Left colon (tissue), 2 donors: ENCODE measurements at regions not wholly inside any gene's neighbourhood (a gene's known extent, or its start where the extent isn't known, plus 50 kb on each side); places are given as distances from the start of the nearest gene placed in this dataset.
A peak's percentile ranks its signal among the peaks of the same experiment; 100 is the strongest.
"Not testable (repeated sequence)": the region's sequence is repeated elsewhere in the genome, so short reads cannot be mapped to it uniquely, and the experiment has no call there.

Experiments
- ATAC-seq: fragments of 200-7000 bp; cut with Tn5 transposase; one replicate; pipeline ENCODE4 v1.9.1; 2020; ENCODE audit warnings: mild to moderate bottlenecking, moderate library complexity
- DNase-seq, 2 donors: peaks; one replicate each; pipeline ENCODE4 v3.0.0-alpha.2; 2020
- intact Hi-C, 2 donors: fragments of 100-400 bp; cut with DNase I in 1 of 2; cut with micrococcal nuclease in 1 of 2; formaldehyde crosslinking; loops; one replicate each; pipeline versions ENCODE4 v1.11.2 to v1.14.0; 2022; cut with DNase I, micrococcal nuclease
- donor health status: DM: no; HTN: no; CAD: no.
- donor health status: DM: yes; HTN: yes; CAD: no.

DNA sequence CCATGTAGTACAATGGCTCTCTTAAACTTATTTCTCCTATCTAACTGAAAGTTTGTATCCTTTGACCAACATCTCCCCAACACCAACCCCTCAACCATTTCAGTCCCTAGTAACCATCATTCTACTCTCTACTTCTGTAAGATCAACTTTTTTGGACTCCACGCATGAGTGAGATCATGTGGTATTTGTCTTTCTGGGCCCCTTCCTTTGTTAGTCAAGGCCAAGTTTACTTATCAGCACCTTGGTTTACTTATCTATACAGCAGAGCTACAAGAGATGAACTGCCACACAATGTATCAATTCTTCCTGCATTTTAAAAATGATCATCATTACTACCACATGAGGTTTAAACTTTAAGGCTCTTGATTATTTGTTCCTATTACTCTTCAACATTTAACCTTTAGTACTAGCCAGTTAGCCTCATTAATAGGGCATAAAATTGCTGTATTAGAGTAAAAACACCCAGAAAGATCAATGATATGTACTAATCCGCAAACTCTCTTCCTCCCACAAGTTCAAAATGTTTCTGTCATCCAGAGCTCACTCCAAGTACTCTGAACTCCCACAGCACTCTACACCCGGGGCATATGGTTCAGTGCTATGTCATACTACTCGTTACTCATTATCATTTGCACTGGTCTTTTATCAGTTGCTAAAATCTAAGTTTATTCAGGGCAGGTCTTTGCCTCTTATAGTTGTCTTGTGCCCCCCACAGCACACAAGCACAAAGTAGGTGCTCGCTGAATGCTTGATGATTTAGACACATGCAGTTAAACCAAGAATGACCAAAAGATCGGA lies 145.7 kb upstream of the ADAMTS3 start:
- intact Hi-C loops, result no loop called here
- ATAC-seq (no peak), DNase-seq (no peak)

DNA sequence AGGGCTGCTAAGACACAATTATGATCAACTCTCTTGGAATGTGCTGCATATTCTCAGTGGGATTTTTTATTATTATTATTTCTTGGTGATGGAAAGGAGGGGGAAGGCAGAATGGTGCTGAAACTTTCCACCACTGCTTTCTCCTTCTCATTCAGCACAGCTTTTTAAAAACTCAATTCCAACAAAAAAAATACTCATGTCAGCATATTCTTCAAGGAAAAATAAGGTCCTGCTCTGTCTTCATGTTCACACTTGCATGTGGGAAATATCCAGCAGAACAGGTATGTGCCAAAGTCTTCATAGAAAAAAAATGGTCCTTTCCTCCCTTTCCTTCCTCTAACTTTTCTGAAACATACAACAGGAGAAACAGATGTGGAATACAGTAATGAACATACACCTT lies 144.0 kb upstream of the ADAMTS3 start:
- intact Hi-C loops, result no loop called here
- ATAC-seq (no peak), DNase-seq (no peak)

DNA sequence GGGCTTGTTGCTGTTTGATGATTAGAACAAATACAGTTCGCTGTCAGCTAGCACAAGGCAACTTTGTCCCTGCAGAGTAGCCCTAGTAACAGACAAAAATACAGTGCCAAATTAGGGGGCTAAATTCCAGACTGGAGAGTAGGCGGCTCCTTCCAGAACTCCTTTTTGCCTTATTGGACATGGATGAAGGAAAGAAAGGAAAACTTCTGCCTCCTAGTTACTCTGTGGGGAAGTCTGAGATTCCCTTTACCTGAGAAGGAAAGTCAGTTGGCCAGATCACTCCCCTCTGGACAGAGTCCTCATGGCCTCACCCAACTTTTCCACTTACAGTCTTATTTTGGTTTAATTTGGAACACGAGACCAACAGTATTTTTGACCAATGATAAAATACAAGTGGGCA lies 140.5 kb upstream of the ADAMTS3 start:
- DNase-seq, result no peak
- intact Hi-C loops, result no loop called here
- ATAC-seq, result no peak

DNA sequence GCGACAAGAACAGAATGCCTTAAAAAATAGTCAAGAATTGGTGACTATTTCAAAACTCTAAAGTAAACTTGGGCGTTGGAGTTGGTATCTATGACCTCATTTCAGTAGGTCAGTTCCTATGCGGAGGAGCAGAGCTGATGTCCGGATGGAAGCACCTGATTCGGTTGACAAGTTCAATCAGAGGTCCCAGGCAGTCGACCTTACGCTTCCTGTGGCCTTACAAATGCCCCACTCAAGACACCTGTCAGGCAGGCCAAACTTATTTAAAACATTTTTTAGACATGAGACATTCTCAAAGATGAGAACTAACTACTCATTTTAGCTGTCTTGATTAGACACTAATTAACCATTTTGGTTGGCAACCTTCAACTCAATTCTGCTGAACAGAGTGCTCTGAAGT lies 137.7 kb upstream of the ADAMTS3 start:
- intact Hi-C loops, result no loop called here
- DNase-seq, result no peak
- ATAC-seq, result no peak

DNA sequence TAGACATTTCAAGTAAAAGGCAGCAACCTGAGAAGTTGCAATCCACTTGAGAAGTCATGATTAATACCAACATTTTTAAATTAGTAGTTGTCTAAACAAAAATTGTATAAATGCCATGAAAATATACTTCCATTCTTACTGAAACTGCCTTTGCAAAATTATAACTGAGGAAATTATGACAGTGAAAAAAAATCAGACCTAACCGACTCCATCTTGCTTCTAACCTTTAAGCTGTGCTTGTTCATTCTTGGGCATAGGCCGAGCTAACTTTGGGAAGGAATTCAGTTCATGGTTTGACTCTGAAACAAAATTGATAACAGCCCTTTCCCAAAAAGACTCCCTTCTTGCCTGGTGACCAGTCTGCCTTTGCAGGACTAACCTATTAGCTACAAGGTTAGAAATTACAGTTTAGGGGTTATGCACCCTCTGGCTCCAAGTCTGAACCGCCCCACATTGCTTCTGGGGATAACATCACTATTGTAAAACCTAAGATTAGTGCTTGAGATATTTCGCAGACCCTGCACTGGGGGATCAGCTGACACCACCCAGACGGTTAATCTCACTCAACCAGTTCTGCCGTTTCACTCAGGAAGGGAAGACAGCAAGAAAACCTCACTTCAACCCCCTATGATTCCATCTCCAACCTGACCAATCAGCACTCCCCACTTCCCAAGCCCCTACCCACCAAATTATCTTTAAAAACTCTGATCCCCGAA lies 136.1 kb upstream of the ADAMTS3 start:
- ATAC-seq, intact Hi-C loops: not testable (repeated sequence)

DNA sequence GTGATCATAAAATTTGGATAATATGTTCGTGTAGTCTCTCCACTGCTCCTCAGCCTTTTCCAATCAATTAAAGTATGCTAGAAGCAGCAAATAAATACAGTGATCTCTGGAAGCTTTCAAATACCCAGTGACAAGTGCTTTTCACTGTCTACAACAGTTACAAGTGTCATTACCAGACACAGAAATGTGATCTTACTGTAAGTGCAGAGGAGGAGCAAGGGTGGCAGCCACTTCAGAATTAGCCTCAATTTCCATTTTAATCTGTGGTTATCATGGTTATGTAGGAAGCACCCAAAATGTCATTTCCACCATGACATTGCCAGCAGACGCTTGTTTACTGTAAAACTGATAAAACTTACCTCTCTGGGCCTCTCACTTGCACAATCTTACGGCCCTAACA lies 133.9 kb upstream of the ADAMTS3 start:
- no peak for DNase-seq
- intact Hi-C loops, result no loop called here
- no peak for ATAC-seq

More for the DNA sequence above, 136.1 kb upstream of the ADAMTS3 start:
- DNase-seq, result not testable (repeated sequence)

DNA sequence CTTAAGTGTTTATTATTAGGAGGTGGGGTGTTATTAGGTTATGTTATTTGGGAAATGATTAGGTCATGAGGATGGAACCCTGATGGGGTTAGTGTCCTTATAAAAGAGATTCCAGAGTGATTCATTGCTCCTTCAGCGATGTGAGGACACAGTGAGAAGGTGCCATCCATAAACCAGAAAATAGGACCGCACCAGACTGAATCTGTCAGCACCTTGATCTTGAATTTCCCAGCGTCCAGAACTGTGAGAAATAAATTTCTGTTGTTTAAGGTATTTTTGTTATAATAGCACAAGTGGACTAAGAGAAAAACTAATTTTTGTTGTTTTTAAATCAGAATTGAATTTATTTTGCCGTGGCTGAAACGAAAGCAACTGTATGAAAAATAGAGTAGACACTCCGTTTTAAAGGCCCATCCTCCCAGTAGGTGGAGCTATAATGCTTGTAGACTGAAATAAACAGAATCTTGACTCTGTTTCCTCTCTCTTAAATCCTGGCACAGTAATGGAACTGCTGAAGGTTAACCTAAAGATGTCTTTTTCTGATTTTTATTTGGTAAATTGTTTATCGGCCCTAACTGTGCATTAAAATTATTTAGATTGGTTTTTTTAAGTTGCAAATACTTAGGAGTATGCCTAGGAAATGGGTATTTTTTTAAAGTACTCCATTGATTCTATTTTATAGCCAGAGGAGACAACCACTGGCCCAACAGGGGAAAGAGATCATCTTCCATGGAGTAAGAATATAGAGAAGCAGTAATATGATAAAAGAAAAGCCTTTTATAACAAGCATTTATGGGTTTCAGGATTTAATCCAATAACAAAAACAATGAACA lies 133.2 kb upstream of the ADAMTS3 start:
- intact Hi-C loops, result no loop called here
- peak in 1 of 2 donors; percentile 11 for DNase-seq
- ATAC-seq, result peak; percentile 49

DNA sequence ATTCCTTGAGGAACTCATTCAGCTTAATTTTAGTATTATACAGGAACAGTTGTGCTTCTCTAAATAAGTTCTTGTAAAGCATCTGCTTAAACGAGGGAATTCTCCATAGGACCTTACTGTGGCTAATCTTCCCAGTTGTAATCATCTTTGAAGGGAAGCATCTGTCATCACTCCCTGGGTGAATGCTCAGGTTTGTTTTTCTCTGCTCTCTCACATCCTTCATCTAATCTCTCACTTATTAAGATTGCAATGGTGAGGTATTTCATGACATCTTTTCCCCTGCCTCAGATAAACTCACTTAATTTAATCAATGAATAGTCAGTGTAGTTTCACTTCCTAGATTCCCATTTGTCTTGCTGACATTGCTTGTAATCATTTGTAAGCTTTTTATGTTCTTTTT lies 121.8 kb upstream of the ADAMTS3 start:
- intact Hi-C loops, result no loop called here
- ATAC-seq (no peak), DNase-seq (no peak)

DNA sequence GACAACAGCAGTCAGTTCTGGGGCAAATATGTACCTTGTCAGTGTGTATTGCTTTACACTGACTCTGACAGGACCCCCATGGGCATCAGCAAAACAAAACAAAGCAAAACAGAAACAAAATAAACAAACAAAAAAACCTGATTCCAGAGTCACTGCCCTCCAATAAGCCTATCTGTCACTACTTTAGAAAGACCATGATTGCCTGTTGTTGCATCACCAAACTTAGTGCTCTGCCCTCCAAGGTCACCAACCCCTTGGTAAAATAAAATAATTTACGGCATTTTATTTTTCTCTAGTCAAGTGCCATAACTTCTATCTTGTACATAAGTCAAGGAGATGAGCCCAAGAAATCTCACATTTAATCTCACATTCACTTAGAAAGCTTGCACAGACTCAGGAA lies 120.9 kb upstream of the ADAMTS3 start:
- ATAC-seq, result no peak
- intact Hi-C loops, result no loop called here
- DNase-seq, result no peak

DNA sequence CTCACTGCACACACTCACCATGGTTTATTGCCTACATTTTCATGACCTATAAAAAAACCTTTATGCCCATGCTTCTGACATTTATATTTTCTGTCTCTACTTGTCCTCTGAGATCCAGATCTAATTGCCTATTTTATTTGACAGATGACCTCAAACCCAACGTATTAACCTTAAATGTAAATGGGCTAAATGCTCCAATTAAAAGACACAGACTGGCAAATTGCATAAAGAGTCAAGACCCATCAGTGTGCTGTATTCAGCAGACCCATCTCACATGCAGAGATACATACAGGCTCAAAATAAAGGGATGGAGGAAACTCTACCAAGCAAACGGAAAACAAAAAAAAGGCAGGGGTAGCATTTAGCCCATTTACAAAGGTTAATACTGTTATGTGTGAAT lies 117.4 kb upstream of the ADAMTS3 start:
- DNase-seq, intact Hi-C loops, ATAC-seq: not testable (repeated sequence)

DNA sequence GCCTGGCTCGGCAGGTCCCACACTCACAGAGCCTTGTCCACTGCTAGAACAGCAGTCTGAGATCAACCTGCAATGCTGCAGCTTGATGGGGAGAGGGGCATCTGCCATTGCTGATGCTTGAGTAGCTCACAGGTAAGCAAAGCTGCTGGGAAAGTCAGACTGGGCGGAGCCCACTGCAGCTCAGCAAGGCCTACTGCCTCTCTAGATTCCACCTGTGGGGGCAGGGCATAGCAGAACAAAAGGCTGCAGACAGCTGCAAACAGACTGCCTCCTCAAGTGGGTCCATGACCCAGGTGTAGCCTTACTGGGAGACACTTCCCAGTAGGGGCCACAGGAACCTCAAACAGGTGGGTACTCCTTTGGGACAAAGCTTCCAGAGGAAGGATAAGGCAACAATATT lies 110.6 kb upstream of the ADAMTS3 start:
- DNase-seq, result no peak
- no peak for ATAC-seq
- intact Hi-C loops, result no loop called here

DNA sequence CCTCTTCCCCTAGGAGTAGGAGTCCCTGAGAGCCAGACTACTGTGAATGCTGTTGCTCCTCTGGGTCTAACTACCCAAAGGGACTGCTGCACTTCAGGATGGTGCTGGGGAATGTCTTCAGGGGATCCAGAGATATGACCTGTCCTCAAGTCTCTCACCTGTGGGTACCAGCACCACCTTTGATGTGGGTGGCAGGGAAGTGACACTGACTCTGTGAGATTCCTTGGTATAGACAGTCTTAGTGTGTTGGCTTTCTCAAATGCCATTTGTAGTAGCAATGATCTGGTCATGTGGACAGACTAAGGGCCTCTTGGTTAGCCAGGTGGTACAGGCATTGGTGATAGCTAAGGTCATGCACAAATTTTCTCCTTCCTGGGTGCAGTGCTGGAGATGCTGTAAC lies 108.9 kb upstream of the ADAMTS3 start:
- DNase-seq (no peak), ATAC-seq (no peak)
- intact Hi-C loops, result no loop called here

DNA sequence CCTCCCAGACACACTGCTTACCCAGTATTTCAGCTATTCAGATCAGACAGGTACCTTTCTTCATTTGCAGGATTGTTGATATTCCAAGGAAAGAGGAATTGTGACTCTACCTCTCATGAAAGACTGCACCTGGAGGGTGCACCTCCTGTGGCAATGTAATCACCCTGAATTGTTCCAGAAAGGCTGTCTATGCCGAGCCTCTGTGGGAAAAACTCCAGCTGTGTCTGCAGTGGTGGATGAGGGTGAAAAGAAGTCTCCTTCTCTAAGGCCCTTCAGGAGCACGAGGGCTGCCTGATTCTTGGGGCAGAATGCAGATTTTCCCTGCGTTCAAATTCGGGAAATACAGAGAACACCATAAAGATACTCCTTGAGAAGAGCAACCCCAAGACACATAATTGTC lies 108.2 kb upstream of the ADAMTS3 start:
- intact Hi-C loops, result no loop called here
- ATAC-seq, result no peak
- no peak for DNase-seq

DNA sequence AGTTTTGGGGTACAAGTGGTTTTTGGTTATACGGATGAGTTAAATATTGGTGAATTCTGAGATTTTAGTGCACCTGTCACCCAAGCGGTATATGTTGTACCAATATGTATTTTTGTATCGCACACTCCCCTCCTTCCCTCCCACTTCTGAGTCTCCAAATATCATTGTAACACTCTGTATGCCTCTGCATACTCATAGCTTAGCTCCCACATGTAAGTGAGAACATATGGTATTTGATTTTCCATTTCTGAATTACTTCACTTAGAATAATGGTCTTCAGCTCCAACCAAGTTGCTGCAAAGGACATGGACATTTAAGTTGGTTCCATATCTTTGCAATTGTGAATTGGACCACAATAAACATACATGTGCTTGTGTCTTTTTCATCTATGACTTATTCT lies 103.0 kb upstream of the ADAMTS3 start:
- intact Hi-C loops, result no loop called here
- DNase-seq (no peak), ATAC-seq (no peak)

DNA sequence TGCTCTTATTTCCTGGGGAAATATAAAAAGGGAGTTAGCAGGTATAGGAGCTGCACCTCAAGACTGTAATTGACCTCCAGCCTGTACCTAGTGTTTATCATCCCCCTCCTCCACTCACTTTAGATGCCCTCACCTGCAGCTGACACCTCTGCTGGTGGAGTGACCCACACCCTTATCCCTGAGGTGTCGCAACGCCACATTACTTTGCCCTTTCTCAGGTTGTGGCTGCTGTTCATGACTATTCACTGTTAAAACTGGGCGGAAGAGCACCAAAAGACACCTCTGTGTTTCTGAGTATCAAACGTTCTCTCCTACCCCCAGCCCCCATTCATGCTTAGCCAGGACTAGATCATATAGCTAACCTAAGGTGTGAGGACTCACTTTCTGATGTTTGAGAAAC lies 101.5 kb upstream of the ADAMTS3 start:
- ATAC-seq, result no peak

DNA sequence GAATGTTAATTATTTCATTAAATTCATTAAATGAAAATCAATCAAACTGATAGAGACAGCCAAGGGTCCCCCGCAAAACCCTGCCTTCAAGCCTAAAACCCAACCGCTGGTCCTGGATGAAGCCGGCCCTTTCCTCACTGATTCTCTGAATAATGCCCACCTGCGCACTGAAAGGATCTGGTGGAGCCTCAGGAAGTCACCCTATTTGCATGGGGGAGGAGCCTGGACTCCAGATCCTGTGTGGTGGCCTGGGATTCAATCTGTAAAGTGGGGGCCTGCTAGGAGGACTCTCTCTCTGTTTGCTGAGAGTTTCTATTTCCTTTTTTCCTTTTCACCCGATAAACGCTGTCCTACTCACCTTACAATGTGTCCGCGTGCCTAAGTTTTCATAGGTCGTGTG lies 97.9 kb upstream of the ADAMTS3 start:
- no peak for DNase-seq
- ATAC-seq, result no peak
- intact Hi-C loops, result no loop called here

More for the DNA sequence above, 101.5 kb upstream of the ADAMTS3 start:
- no peak for DNase-seq
- intact Hi-C loops, result no loop called here

DNA sequence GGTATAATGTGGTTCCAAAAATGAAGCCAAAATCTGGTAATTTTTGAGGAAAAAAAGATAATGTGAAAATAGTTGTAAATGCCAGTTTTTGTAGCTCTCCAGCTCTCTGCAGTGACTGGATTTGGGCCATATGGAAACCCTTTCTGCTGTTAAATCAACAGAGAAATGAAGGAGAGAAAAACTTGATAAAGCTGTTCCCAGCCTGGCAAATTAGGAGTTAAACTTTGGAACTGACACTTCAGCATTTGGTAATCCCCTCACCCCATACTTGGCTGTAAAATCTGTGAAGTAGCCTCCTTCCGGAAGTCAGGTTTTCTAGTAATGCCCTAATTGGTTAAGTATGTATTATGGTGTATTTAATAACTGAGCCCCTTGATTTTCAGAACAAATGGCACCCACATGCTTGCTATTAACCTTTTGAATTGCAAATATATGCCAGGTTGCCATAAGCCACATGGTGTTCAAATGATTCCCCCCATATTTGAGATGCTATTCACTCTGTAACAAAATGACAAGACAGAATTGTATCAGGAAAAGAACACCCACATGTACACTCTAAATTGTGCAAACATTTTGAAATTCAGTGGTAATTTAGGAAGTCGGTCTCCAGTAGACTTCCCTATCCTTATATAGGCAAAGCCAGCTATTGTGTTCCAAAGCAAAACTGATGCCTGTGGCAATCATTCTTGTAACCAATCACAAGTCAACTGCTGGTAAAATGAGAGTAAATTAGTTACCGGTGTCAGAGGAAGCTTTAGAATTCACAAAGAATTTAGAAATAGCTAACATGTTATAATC lies 96.3 kb upstream of the ADAMTS3 start:
- ATAC-seq (no peak), DNase-seq (no peak)
- intact Hi-C loops, result no loop called here

DNA sequence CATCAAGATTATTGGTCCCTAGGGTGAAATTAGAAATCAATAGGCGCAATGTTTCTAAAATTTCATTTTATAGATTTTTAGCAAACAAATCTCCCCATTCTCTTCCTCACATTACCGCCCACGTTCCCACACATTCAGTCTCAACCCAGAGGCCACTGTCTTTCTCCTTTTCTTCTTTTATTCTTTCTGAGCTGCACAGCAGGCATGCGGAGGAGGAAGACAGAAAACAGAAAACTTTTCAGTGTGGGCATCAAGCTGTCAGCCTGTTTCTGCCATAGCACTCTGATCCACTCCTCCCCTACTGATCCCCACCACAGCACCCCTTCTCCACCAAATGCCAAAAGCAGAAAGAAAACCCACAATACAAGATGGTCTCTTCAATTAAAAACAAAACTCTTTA lies 94.8 kb upstream of the ADAMTS3 start:
- ATAC-seq (no peak), DNase-seq (no peak)
- intact Hi-C loops, result no loop called here

DNA sequence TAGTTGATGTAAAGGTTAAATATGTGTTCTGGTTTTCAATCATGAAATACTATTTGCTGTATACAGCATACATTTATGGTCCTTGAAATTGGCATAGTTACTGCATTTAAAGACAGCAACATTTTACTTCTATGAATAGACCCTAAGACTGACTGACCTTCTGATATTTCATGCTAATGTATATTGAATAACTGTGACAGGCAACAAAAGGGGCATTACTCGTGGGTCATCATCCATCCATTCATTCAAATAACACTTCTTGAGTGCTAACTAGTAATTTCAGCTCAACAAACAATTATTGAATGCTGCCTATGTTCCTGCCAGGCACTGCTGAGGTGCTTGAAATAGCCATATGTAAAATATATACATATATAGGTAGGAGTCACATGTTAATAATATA lies 92.8 kb upstream of the ADAMTS3 start:
- DNase-seq (no peak), ATAC-seq (no peak)
- intact Hi-C loops, result no loop called here
